Left renal cortex interstitium (tissue), 4 donors: ENCODE measurements at regions not wholly inside any gene's neighbourhood (a gene's known extent, or its start where the extent isn't known, plus 50 kb on each side); places are given as distances from the start of the nearest gene placed in this dataset.
A peak's percentile ranks its signal among the peaks of the same experiment; 100 is the strongest.
"Not testable (repeated sequence)": the region's sequence is repeated elsewhere in the genome, so short reads cannot be mapped to it uniquely, and the experiment has no call there.

ENCODE experiments used
- DNase-seq, 4 donors: peaks; one replicate each; pipeline ENCODE4 v3.0.0-alpha.2; 2013; ENCODE audit warnings: low read depth in 4 of 4, low spot score in 2 of 4, missing footprints in 1 of 4

DNA sequence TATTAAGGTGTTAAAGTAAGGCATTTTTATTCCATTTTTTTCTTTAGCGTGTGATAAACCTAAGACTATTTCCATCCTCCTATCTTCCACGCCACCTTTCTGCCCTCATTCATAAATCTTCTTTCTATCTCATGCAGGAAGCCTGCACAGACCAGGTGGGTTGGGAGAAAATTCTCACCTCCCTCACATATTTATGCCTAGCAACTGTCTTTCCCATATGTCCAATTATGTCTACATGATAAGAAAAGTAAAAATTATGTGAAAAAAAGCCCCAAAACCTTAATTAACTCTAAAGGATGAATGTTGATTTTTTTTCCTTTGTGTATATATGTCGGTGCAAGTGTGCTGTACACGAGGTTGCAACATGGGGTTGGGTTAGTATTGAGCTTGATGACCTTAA, 225.6 kb upstream of the GCFC2 start:
- DNase-seq: no peak

DNA sequence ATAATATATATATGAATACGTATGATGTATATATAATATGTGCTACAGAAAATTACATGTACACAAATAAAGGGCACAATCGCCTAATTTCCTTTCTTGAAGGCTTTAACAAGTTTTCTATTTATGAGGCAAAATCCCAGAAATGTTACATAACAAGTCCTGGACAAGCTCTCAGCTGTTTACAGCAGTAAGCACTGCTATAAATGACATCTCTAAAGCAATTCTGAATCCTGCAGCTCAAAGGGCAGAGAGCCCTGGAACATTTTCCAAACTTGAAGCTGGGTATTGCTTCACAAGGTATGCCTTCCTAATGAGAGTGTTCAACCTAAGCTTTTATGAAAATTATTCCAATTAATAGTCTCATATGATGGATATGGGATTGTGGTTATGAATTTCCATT, 222.3 kb upstream of the GCFC2 start:
- DNase-seq: no peak

- no peak for DNase-seq
Measured at GRCh38 chr2:75928093-75928492, 217.4 kb upstream of the GCFC2 start.

GRCh38 chr2:75925331-75926024, 214.8 kb upstream of the GCFC2 start:
- no peak for DNase-seq

DNA sequence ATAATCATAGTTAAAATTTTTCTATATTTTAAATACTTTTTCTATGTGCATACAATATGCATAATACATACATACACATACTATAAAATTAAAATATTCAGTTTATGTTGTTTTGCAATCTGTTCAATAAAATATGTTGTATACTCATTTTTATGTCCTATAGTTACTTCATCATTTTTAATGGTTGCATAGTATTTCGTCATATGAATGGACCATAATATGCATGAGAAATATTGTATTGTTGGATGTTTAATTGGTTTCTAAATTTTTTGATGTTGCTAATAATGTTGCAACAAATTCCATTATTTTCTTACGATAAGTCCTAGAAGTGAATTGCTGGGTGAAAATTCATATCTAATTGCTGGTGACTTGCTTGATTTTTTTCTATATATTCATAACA, 211.5 kb upstream of the GCFC2 start:
- DNase-seq: no peak

GRCh38 chr2:75920859-75921551, 210.3 kb upstream of the GCFC2 start:
- DNase-seq: no peak

DNA sequence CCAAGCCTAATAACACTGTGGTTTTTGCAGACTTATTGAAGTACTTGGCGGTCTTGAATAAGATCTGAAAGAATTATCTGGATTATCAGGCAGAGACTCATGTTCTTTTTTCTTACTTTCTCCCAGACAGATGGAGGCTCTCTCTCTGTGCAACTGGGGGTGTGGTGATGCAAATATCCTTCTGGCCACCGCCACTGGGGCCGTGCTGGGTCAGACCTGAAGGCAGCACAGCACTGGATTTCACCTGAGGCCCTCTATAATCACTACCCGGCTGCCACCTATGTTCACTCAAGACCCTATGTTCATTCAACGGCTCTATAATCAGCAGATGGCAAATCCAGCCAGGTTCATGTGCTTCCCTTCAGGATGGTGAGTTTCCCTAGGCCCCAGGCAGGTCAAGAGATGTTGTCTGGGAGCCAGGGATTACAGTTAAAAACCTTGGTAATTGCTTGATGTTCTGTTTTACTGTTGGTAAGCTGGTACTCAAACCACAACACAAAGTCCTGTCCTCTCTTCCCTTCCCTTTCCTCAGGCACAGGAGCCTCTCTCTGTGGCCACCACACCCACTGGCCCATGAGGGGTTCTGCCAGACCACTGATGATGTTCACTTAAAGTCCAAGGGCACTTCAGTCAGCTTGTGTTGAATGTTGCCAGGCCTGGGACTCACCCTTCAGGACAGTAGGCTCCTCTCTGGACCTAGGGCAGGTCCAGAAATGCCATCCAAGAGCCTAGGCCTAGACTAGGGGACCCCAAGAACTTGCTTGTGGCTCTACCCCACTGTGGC, 205.3 kb upstream of the GCFC2 start:
- no peak for DNase-seq

DNA sequence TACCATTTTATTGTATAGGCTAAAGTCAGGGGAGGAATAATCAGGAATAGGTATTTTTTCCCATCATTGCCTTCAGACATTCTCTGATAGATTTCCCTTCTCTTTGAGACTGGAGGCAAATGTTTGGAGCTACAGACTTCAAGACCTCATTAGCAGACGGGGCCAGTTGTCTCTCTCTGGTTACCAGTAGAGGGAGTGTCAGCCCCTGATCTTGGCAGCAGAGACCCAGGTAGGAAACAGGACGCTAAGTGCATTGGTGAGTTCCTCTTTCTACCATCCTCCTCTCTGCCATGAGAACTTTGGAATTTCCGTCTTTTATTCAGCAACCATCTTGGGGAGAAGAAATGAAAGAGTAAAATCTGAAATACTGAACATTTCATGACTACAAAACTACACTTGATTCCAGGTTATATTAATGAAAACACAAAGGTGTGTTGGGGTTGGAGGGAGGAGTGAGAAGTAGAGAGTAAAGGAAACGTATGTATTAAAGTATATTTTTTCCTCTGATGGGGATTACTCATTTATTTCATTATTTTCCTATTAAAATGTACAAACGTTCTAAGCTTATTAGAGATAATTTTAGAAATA, 186.2 kb upstream of the GCFC2 start:
- DNase-seq: peak in 1 of 4 donors; percentile 10

DNA sequence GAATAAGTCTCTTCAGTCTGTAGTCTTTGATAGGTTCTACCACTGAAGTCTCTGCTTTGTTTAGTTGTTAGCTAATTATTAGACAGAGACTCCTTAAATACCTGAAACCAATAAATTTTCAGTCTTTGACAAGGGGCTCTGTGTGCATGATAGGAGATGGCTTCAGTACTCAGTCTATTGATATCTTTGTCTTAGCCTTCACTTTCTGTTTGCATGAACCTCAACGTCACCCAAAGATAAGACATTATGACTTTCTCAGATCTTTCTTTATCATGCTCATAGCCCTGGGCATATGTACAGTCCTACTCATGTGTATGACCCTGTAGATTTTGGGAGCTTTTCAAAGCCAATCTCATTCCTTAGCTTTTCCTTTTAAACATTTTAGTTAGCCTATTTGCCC, 183.5 kb upstream of the GCFC2 start:
- DNase-seq: no peak

DNA sequence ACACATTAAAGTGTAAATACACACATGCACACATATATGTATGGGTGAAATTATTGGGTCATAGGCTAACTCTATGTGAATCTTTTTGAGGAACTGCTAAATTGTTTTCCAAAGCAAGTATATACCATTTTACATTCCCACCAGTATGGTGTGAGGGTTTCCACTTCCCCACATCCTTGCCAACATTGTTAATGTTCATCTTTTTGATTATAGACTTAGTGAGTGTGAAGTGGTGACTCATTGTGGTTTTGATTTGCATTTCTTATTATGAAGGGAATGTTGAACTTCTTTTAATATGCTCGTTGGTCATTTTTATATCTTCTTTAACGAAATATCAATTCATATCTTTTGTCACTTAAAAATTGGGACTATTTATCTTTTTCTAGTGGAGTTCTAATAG, 181.8 kb upstream of the GCFC2 start:
- DNase-seq: no peak

- DNase-seq: no peak
Measured at GRCh38 chr2:75882530-75882929, 171.8 kb upstream of the GCFC2 start.

DNA sequence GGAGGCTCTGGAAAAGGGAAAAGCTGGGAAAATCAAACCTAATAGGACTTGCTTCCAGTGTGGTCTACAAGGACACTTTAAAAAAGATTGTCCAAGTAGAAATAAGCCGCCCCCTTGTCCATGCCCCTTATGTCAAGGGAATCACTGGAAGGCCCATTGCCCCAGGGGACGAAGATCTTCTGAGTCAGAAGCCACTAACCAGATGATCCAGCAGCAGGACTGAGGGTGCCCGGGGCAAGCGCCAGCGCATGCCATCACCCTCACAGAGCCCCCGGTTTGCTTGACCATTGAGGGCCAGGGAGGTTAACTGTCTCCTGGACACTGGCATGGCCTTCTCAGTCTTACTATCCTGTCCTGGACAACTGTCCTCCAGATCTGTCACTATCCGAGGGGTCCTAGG, 164.9 kb upstream of the GCFC2 start:
- DNase-seq: not testable (repeated sequence)

DNA sequence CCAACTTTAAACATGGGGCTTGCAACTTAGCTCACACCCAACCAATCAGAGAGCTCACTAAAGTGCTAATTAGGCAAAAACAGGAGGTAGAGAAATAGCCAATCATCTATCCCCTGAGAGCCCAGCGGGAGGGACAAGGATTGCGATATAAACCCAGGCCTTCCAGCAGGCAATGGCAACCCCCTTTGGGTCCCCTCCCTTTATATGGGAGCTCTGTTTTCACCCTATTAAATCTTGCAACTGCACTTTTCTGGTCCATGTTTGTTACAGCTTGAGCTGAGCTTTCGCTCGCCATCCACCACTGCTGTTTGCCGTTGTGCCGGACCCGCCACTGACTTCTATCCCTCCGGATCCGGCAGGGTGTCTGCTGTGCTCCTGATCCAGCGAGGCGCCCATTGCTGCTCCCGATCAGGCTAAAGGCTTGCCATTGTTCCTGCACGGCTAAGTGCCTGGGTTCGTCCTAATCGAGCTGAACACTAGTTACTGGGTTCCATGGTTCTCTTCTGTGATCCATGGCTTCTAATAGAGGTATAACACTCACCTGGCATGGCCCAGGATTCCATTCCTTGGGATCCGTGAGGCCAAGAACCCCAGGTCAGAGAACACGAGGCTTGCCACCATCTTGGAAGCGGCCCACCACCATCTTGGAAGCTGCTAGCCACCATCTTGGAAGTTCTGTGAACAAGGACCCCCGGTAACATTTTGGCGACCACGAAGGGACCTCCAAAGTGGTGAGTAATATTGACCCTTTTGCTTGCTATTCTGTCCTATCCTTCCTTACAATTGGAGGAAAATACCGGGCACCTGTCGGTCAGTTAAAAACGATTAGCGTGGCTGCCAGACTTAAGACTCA, 161.3 kb upstream of the GCFC2 start:
- not testable (repeated sequence) for DNase-seq

DNA sequence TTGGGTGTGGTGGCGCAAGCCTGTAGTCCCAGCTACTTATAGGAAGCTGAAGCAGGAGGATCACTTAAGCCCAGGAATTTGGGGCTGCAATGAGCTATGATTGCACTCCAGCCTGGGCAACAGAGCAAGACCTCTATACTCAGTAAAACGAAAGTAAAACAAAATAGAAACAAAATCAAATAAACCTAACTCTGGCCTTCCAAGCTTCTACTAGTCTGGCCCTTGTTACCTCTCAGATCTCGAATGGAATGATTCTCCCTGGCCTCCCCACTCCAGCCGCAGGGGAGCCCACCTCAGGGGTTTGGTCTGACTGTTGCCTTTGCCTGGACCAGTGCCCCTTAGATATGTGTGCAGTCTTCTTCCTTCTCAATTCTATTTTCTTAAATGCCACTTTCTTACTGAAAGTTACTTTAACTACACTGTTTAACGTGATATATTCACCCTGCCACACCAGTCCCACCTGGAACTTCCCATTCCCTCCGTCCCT, 160.0 kb upstream of the GCFC2 start:
- no peak for DNase-seq

DNA sequence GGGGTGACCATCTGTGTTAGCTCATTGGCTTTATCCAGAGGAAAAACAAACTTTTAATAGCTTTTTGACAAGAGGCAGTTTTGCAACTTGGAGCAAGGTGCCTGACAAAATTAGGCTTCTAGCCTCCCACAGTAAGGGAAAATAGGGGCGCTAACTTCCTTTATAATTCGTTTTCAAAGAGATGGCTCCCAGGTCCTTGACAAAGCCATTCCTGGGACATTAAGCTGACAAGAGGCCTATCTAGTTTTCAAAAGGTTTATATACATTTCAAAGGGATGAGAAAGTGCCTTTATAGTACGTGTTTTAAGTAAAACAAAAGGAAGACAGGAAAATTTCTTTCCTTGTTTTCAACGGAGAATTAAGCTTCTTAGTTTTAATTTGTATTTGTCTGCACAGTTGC, 159.4 kb upstream of the GCFC2 start:
- no peak for DNase-seq

DNA sequence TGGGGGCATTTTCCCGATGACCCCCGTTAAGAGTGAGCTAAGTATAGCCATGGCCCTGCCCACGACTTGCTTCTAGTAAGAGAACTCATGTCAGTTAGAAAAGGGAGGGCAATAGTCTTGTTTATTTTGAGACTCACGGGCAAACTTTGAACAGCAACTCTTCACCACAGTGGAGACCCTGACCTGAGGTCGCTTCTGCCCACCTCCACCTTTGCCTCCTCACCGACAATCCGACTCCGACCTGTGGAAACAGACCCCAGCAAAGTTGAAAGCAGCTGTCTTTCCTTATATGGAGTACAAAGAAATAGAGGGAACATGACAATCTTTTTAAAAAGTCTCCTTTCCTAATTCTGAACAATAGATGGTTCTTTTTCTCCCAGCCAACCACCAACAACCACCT, 155.0 kb upstream of the GCFC2 start:
- DNase-seq: no peak

- DNase-seq: no peak
Measured at GRCh38 chr2:75865083-75865482, 154.4 kb upstream of the GCFC2 start.

GRCh38 chr2:75862547-75862946, 151.8 kb upstream of the GCFC2 start:
- DNase-seq: no peak

- DNase-seq: no peak
Measured at GRCh38 chr2:75853436-75853835, 142.7 kb upstream of the GCFC2 start.

DNA sequence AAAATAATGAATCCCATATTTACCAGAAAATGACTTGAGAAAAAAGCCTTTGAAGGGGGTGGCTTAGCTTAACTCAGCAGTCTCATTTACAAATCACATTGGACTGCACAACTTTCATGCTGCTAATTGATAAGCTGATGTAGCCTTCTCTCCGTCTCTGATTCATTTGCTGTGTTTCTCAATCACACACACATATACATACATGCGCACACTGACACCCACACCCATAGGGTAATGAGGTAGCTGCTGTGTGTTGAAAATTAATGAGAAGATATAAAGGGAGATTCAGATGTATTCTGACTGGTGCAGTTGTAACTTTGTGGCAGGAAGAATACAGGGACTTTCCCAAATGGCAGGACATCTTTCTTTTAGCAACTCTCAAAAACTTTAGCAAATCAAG, 141.9 kb upstream of the GCFC2 start:
- DNase-seq: no peak
